NOMO-1 treated with dmso at 0.1 percent for 144 hours (cell line): ENCODE measurements at regions not wholly inside any gene's neighbourhood (a gene's known extent, or its start where the extent isn't known, plus 50 kb on each side); places are given as distances from the start of the nearest gene placed in this dataset.

Experiments
- DNase-seq: peaks from one replicate; lab custom pipeline; 2025; ENCODE audit not compliant: unreplicated experiment; lab: John Stamatoyannopoulos, UW

GRCh38 chr15:93458597-93458996 lies 369.6 kb upstream of the RGMA start:
- no peak for DNase-seq

- DNase-seq: no peak
These were observed 365.8 kb upstream of the RGMA start for GRCh38 chr15:93454788-93455187.

- no peak for DNase-seq
These were observed 363.7 kb upstream of the RGMA start for GRCh38 chr15:93452537-93453211.

GRCh38 chr15:93451822-93452221 lies 362.8 kb upstream of the RGMA start:
- DNase-seq: no peak

- no peak for DNase-seq
These were observed 362.3 kb upstream of the RGMA start for GRCh38 chr15:93451265-93451664.

GRCh38 chr15:93449798-93450197 lies 360.8 kb upstream of the RGMA start:
- no peak for DNase-seq

- DNase-seq: no peak
These were observed 349.3 kb upstream of the RGMA start for GRCh38 chr15:93438310-93438709.

GRCh38 chr15:93432474-93432873 lies 343.5 kb upstream of the RGMA start:
- DNase-seq: no peak

- no peak for DNase-seq
These were observed 339.9 kb upstream of the RGMA start for GRCh38 chr15:93428807-93429351.

- DNase-seq: no peak
These were observed 339.1 kb upstream of the RGMA start for GRCh38 chr15:93428150-93428549.

- DNase-seq: no peak
These were observed 335.1 kb upstream of the RGMA start for GRCh38 chr15:93424131-93424530.

GRCh38 chr15:93422476-93422875 lies 333.5 kb upstream of the RGMA start:
- DNase-seq: no peak

GRCh38 chr15:93420477-93420876 lies 331.5 kb upstream of the RGMA start:
- no peak for DNase-seq

GRCh38 chr15:93420050-93420452 lies 331.0 kb upstream of the RGMA start:
- DNase-seq: no peak

- no peak for DNase-seq
These were observed 329.6 kb upstream of the RGMA start for GRCh38 chr15:93418566-93418965.

GRCh38 chr15:93417631-93418030 lies 328.6 kb upstream of the RGMA start:
- no peak for DNase-seq

GRCh38 chr15:93417156-93417555 lies 328.1 kb upstream of the RGMA start:
- DNase-seq: no peak

GRCh38 chr15:93415576-93415975 lies 326.6 kb upstream of the RGMA start:
- no peak for DNase-seq

- no peak for DNase-seq
These were observed 325.7 kb upstream of the RGMA start for GRCh38 chr15:93414576-93415231.

GRCh38 chr15:93413745-93414144 lies 324.7 kb upstream of the RGMA start:
- DNase-seq: no peak

GRCh38 chr15:93399121-93399520 lies 310.1 kb upstream of the RGMA start:
- DNase-seq: no peak

GRCh38 chr15:93389211-93389610 lies 300.2 kb upstream of the RGMA start:
- no peak for DNase-seq

GRCh38 chr15:93384886-93385285 lies 295.9 kb upstream of the RGMA start:
- no peak for DNase-seq
